Ecto neural progenitor cell (in vitro differentiated cells): ENCODE measurements at regions not wholly inside any gene's neighbourhood (a gene's known extent, or its start where the extent isn't known, plus 50 kb on each side); places are given as distances from the start of the nearest gene placed in this dataset.

Experiments used
- DNase-seq: peaks from one replicate; pipeline ENCODE4 v3.0.0-alpha.2; 2018; ENCODE audit warnings: low spot score

- DNase-seq: no peak
Measured at GRCh38 chr3:110752307-110752706, 319.3 kb upstream of the NECTIN3 start.

GRCh38 chr3:110753516-110753915 is 318.1 kb upstream of the NECTIN3 start:
- no peak for DNase-seq

- DNase-seq: no peak
Measured at GRCh38 chr3:110754212-110754916, 317.3 kb upstream of the NECTIN3 start.

GRCh38 chr3:110755345-110755744 is 316.3 kb upstream of the NECTIN3 start:
- DNase-seq: no peak

GRCh38 chr3:110756705-110757104 is 314.9 kb upstream of the NECTIN3 start:
- no peak for DNase-seq

GRCh38 chr3:110758208-110758607 is 313.4 kb upstream of the NECTIN3 start:
- no peak for DNase-seq

- no peak for DNase-seq
Measured at GRCh38 chr3:110767156-110767555, 304.5 kb upstream of the NECTIN3 start.

GRCh38 chr3:110767838-110768237 is 303.8 kb upstream of the NECTIN3 start:
- DNase-seq: no peak

GRCh38 chr3:110773413-110773954 is 298.1 kb upstream of the NECTIN3 start:
- DNase-seq: no peak

GRCh38 chr3:110774496-110775265 is 296.9 kb upstream of the NECTIN3 start:
- no peak for DNase-seq

GRCh38 chr3:110779581-110779980 is 292.0 kb upstream of the NECTIN3 start:
- DNase-seq: no peak

GRCh38 chr3:110783541-110783940 is 288.1 kb upstream of the NECTIN3 start:
- no peak for DNase-seq

GRCh38 chr3:110788794-110789193 is 282.8 kb upstream of the NECTIN3 start:
- no peak for DNase-seq

GRCh38 chr3:110789315-110789714 is 282.3 kb upstream of the NECTIN3 start:
- no peak for DNase-seq

GRCh38 chr3:110790631-110791030 is 281.0 kb upstream of the NECTIN3 start:
- no peak for DNase-seq

- DNase-seq: no peak
Measured at GRCh38 chr3:110791995-110792686, 279.5 kb upstream of the NECTIN3 start.

GRCh38 chr3:110793611-110794010 is 278.0 kb upstream of the NECTIN3 start:
- DNase-seq: no peak

GRCh38 chr3:110795163-110795562 is 276.5 kb upstream of the NECTIN3 start:
- no peak for DNase-seq

- DNase-seq: no peak
Measured at GRCh38 chr3:110799271-110799670, 272.3 kb upstream of the NECTIN3 start.

- DNase-seq: no peak
Measured at GRCh38 chr3:110804856-110805255, 266.8 kb upstream of the NECTIN3 start.

- DNase-seq: no peak
Measured at GRCh38 chr3:110806924-110807323, 264.7 kb upstream of the NECTIN3 start.

- no peak for DNase-seq
Measured at GRCh38 chr3:110808630-110809029, 263.0 kb upstream of the NECTIN3 start.

- no peak for DNase-seq
Measured at GRCh38 chr3:110810356-110810755, 261.3 kb upstream of the NECTIN3 start.
